ENCODE measurements at regions not wholly inside any gene's neighbourhood (a gene's known extent, or its start where the extent isn't known, plus 50 kb on each side); places are given as distances from the start of the nearest gene placed in this dataset.
"Not testable (repeated sequence)": the region's sequence is repeated elsewhere in the genome, so short reads cannot be mapped to it uniquely, and the experiment has no call there.

GRCh38 chr5:99033014-99033900 lies 104.5 kb upstream of the CHD1 start:
- no peak for TF ChIP-seq CTCF (conservative IDR thresholded peaks at IDR 0.05; ENCODE audit: low read depth, low read length)
- peak overlapping the region; percentile 13 for H3K4me3 ChIP-seq (ENCODE audit: low read depth, low read length)
- peak; percentile 21 for DNase-seq (ENCODE audit: low read depth)

GRCh38 chr5:99032234-99033013 lies 103.6 kb upstream of the CHD1 start:
- DNase-seq (ENCODE audit: low read depth): peak; percentile 93
- peak; percentile 90 for TF ChIP-seq CTCF (conservative IDR thresholded peaks at IDR 0.05; ENCODE audit: low read depth, low read length)
- no peak overlapping the region for H3K4me3 ChIP-seq (ENCODE audit: low read depth, low read length)

- H3K4me3 ChIP-seq (ENCODE audit: low read depth, low read length): no peak overlapping the region
- DNase-seq (ENCODE audit: low read depth): no peak
- no peak for TF ChIP-seq CTCF (conservative IDR thresholded peaks at IDR 0.05; ENCODE audit: low read depth, low read length)
These were observed 102.2 kb upstream of the CHD1 start for GRCh38 chr5:99030906-99031440.

DNA sequence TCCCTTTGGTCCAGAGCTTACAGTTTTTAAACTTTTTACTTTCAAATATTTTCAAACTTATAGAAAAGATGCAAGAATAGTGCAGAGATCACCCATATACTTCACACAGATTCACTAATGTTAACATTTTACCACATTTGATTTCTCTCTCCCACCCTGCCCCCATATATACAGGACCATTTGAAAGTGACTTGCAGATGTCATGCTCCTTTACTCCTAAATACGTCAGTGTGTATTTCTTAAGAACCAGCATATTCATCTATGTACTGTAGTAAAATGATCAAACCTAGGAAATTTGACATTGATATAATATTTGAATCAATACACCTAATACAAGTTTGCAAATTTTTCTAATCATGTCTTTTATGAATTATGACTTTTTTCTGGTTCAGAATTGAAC lies 100.4 kb upstream of the CHD1 start:
- DNase-seq (ENCODE audit: low read depth): no peak
- H3K4me3 ChIP-seq (ENCODE audit: low read depth, low read length): no peak overlapping the region
- no peak for TF ChIP-seq CTCF (conservative IDR thresholded peaks at IDR 0.05; ENCODE audit: low read depth, low read length)

GRCh38 chr5:99028170-99028569 lies 99.4 kb upstream of the CHD1 start:
- not testable (repeated sequence) for H3K4me3 ChIP-seq (ENCODE audit: low read depth, low read length); DNase-seq (ENCODE audit: low read depth)

- DNase-seq (ENCODE audit: low read depth): peak; percentile 27
- no peak overlapping the region for H3K4me3 ChIP-seq (ENCODE audit: low read depth, low read length)
- TF ChIP-seq CTCF (conservative IDR thresholded peaks at IDR 0.05; ENCODE audit: low read depth, low read length): no peak
These were observed 96.7 kb upstream of the CHD1 start for GRCh38 chr5:99025298-99026045.

GRCh38 chr5:99023330-99023729 lies 94.5 kb upstream of the CHD1 start:
- TF ChIP-seq CTCF (conservative IDR thresholded peaks at IDR 0.05; ENCODE audit: low read depth, low read length): no peak
- DNase-seq (ENCODE audit: low read depth): no peak
- no peak overlapping the region for H3K4me3 ChIP-seq (ENCODE audit: low read depth, low read length)
